Type B pancreatic cell (in vitro differentiated cells): ENCODE measurements at regions not wholly inside any gene's neighbourhood (a gene's known extent, or its start where the extent isn't known, plus 50 kb on each side); places are given as distances from the start of the nearest gene placed in this dataset.

Experiments
- DNase-seq: peaks from one replicate; pipeline ENCODE4 v3.0.0; 2021; ENCODE audit warnings: mixed read lengths; ENCODE audit not compliant: unreplicated experiment; ENCODE audit errors: extremely low spot score
- H3K27ac Mint-ChIP-seq: 2 replicates; pipeline ENCODE4 v1.8.0; 2021; ENCODE audit warnings: mild to moderate bottlenecking, mixed read lengths
- H3K27me3 Mint-ChIP-seq: 2 replicates; pipeline ENCODE4 v1.8.0; 2021; ENCODE audit warnings: mixed read lengths
- H3K36me3 Mint-ChIP-seq: 2 replicates; pipeline ENCODE4 v1.8.0; 2021; ENCODE audit warnings: mixed read lengths
- H3K4me1 Mint-ChIP-seq: one replicate; pipeline ENCODE4 v1.8.0; 2021; ENCODE audit warnings: mixed read lengths; ENCODE audit not compliant: unreplicated experiment
- H3K4me3 Mint-ChIP-seq: 2 replicates; pipeline ENCODE4 v1.8.0; 2021; ENCODE audit warnings: mild to moderate bottlenecking, mixed read lengths
- H3K9me3 Mint-ChIP-seq: 2 replicates; pipeline ENCODE4 v1.8.0; 2021; ENCODE audit warnings: mixed read lengths
- CTCF ChIP-seq: fragments of 200-600 bp; sonication (generic); conservative IDR thresholded peaks from 2 replicates; pipeline ENCODE4 v1.5.0; 2021; ENCODE audit warnings: antibody characterized with exemption, mild to moderate bottlenecking

DNA sequence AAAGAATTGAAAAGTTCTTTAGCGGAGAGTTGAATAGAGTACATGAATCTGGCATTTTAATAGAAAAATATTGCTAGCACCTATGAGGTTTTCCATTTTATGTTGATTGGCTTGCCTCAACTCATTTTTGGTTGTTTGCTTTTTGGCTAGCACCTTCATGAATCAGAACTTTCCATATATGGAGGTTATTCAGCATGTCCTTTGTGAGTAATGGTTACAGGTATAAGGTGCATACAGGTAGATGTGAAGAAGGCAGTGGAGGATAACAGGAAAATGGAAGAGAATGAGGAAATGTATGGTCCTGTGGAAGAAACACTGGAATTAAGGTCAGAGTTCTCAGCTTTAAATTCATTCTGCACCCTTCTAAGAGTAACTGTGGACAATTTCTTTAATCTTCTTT, 98.1 kb upstream of the GBE1 start:
- peaks cover 4% of the 10 kb centered on the region for H3K4me1 Mint-ChIP-seq
- no peak for DNase-seq

GRCh38 chr3:81853431-81853830, 92.0 kb upstream of the GBE1 start:
- no peak for DNase-seq
- H3K4me1 Mint-ChIP-seq: no peaks in the 10 kb centered on the region
- H3K27me3 Mint-ChIP-seq: no peaks in the 10 kb centered on the region
- H3K9me3 Mint-ChIP-seq: no peaks in the 10 kb centered on the region
- TF ChIP-seq CTCF: no peak
- H3K27ac Mint-ChIP-seq: no peak overlapping the region
- H3K36me3 Mint-ChIP-seq: no peaks in the 10 kb centered on the region
- no peak overlapping the region for H3K4me3 Mint-ChIP-seq

More for the DNA sequence above, 98.1 kb upstream of the GBE1 start:
- Mint-ChIP-seq H3K4me3 (no peak overlapping the region), H3K27me3 (no peaks in the 10 kb centered on the region), H3K36me3 (no peaks in the 10 kb centered on the region), H3K27ac (no peak overlapping the region), H3K9me3 (no peaks in the 10 kb centered on the region)
- no peak for TF ChIP-seq CTCF

GRCh38 chr3:81851176-81851575, 89.7 kb upstream of the GBE1 start:
- TF ChIP-seq CTCF: no peak
- Mint-ChIP-seq H3K36me3 (no peaks in the 10 kb centered on the region), H3K4me3 (no peak overlapping the region), H3K27ac (no peak overlapping the region), H3K9me3 (no peaks in the 10 kb centered on the region), H3K4me1 (no peaks in the 10 kb centered on the region), H3K27me3 (no peaks in the 10 kb centered on the region)
- DNase-seq: no peak

- TF ChIP-seq CTCF: no peak
- Mint-ChIP-seq H3K4me3 (no peak overlapping the region), H3K9me3 (no peaks in the 10 kb centered on the region), H3K4me1 (no peaks in the 10 kb centered on the region), H3K36me3 (no peaks in the 10 kb centered on the region), H3K27ac (no peak overlapping the region), H3K27me3 (no peaks in the 10 kb centered on the region)
- no peak for DNase-seq
Measured at GRCh38 chr3:81846988-81847387, 85.5 kb upstream of the GBE1 start.

DNA sequence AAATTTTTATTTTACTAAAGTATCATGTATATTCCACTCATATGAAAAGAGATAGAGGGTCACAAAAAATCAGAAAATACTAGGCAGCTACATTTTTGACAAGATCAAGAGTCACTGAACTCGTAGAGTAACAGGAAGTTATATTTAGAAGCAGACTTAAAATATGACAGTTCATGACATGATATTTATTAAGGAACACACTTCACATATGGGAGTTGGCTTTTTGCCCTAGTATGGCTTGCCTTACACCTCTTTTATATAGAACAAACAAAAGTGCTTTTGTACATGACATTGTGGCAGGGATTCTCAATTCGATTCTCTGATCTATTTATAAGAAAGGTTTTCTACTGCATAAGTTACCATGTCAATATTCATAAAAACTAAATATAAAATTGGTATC, 80.1 kb upstream of the GBE1 start:
- DNase-seq: no peak
- Mint-ChIP-seq H3K27ac (no peak overlapping the region), H3K4me3 (no peak overlapping the region), H3K4me1 (peaks cover 3% of the 10 kb centered on the region), H3K9me3 (no peaks in the 10 kb centered on the region), H3K36me3 (no peaks in the 10 kb centered on the region), H3K27me3 (no peaks in the 10 kb centered on the region)
- no peak for TF ChIP-seq CTCF

- Mint-ChIP-seq H3K27ac (no peak overlapping the region), H3K4me3 (no peak overlapping the region), H3K9me3 (no peaks in the 10 kb centered on the region)
Measured at GRCh38 chr3:81839504-81840094, 78.2 kb upstream of the GBE1 start.

More at GRCh38 chr3:81839504-81840094, 78.2 kb upstream of the GBE1 start:
- Mint-ChIP-seq H3K36me3 (no peaks in the 10 kb centered on the region), H3K27me3 (no peaks in the 10 kb centered on the region), H3K4me1 (peaks cover 3% of the 10 kb centered on the region)
- no peak for TF ChIP-seq CTCF
- DNase-seq: no peak
